PFSK-1 (cell line): ENCODE measurements at regions not wholly inside any gene's neighbourhood (a gene's known extent, or its start where the extent isn't known, plus 50 kb on each side); places are given as distances from the start of the nearest gene placed in this dataset.

Source experiments
- FOXP2 ChIP-seq: optimal IDR thresholded peaks from 2 replicates; pipeline ENCODE3; 2011; ENCODE audit warnings: borderline replicate concordance, control low read depth, inconsistent platforms; ENCODE audit not compliant: insufficient read depth; ENCODE audit errors: extremely low read length, extremely low read depth
- POLR2AphosphoS5 ChIP-seq: IDR thresholded peaks from 2 replicates; pipeline ENCODE4 v1.6.1; 2012; ENCODE audit warnings: low read depth, mild to moderate bottlenecking, control low read depth, low read length, moderate library complexity
- TAF1 ChIP-seq: IDR thresholded peaks from 2 replicates; pipeline ENCODE4 v1.6.1; 2012; ENCODE audit warnings: low read length, control low read depth, borderline replicate concordance; ENCODE audit not compliant: insufficient read depth

DNA sequence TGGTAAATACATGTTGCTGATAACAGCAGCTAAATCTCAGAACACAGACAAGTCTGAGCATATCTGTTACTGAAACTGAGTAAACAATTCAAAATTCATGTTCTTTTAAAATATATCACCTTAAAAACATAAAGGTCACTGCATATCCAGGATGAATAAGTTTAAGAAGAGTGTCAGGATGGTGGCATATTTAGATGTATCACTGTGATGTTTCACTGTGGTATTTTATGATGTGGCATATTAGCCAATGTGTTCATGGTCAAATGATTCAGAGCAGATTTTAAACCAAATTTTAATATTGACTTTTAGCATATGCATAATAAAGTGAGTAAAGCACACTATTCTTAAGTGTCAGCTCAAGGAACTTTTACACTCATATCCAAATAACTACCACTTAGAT is 346.4 kb upstream of the DPPA4 start:
- TF ChIP-seq FOXP2 (no peak), POLR2AphosphoS5 (no peak), TAF1 (no peak)
